ENCODE measurements at regions not wholly inside any gene's neighbourhood (a gene's known extent, or its start where the extent isn't known, plus 50 kb on each side); places are given as distances from the start of the nearest gene placed in this dataset.

- no peak overlapping the region for H3K4me2 ChIP-seq (ENCODE audit: low read length)
- no peaks in the 10 kb centered on the region for H3K36me3 ChIP-seq (ENCODE audit: control insufficient read depth, insufficient read depth, low read length)
- no peak overlapping the region for H2AFZ ChIP-seq
Measured at GRCh38 chr3:118629821-118630220, 404.8 kb downstream of the IGSF11 start.

GRCh38 chr3:118635711-118636110 lies 398.9 kb downstream of the IGSF11 start:
- H3K27ac ChIP-seq = no peak overlapping the region
- H3K9ac ChIP-seq = no peak overlapping the region
- no peak overlapping the region for H2AFZ ChIP-seq
- H3K27me3 ChIP-seq (ENCODE audit: control insufficient read depth, insufficient read depth, low read length) = no peaks in the 10 kb centered on the region
- H3K4me3 ChIP-seq (ENCODE audit: low read depth, low read length) = no peak overlapping the region
- no peaks in the 10 kb centered on the region for H3K79me2 ChIP-seq
- no peaks in the 10 kb centered on the region for H3K36me3 ChIP-seq (ENCODE audit: control insufficient read depth, insufficient read depth, low read length)
- no peaks in the 10 kb centered on the region for H3K9me3 ChIP-seq (ENCODE audit: control insufficient read depth, low read length)
- TF ChIP-seq CTCF (IDR thresholded peaks at IDR 0.05) = no peak
- H3K4me1 ChIP-seq = no peaks in the 10 kb centered on the region
- no peak overlapping the region for H3K4me2 ChIP-seq (ENCODE audit: low read length)

More at GRCh38 chr3:118629821-118630220, 404.8 kb downstream of the IGSF11 start:
- H3K27me3 ChIP-seq (ENCODE audit: control insufficient read depth, insufficient read depth, low read length) = no peaks in the 10 kb centered on the region
- no peaks in the 10 kb centered on the region for H3K79me2 ChIP-seq
- no peak overlapping the region for H3K4me3 ChIP-seq (ENCODE audit: low read depth, low read length)
- TF ChIP-seq CTCF (IDR thresholded peaks at IDR 0.05) = no peak
- H3K27ac ChIP-seq = no peak overlapping the region
- no peak overlapping the region for H3K9ac ChIP-seq
- H3K9me3 ChIP-seq (ENCODE audit: control insufficient read depth, low read length) = no peaks in the 10 kb centered on the region
- H3K4me1 ChIP-seq = no peaks in the 10 kb centered on the region

GRCh38 chr3:118636841-118637240 lies 397.8 kb downstream of the IGSF11 start:
- Histone ChIP-seq H3K9me3 (ENCODE audit: control insufficient read depth, low read length) (no peaks in the 10 kb centered on the region), H3K79me2 (no peaks in the 10 kb centered on the region), H3K27ac (no peak overlapping the region), H3K4me2 (ENCODE audit: low read length) (no peak overlapping the region), H3K4me3 (ENCODE audit: low read depth, low read length) (no peak overlapping the region), H3K36me3 (ENCODE audit: control insufficient read depth, insufficient read depth, low read length) (no peaks in the 10 kb centered on the region), H3K27me3 (ENCODE audit: control insufficient read depth, insufficient read depth, low read length) (no peaks in the 10 kb centered on the region), H3K9ac (no peak overlapping the region), H3K4me1 (no peaks in the 10 kb centered on the region), H2AFZ (no peak overlapping the region)
- no peak for TF ChIP-seq CTCF (IDR thresholded peaks at IDR 0.05)

- TF ChIP-seq CTCF (IDR thresholded peaks at IDR 0.05) = no peak
- no peaks in the 10 kb centered on the region for H3K4me1 ChIP-seq
- H3K79me2 ChIP-seq = no peaks in the 10 kb centered on the region
- H3K4me3 ChIP-seq (ENCODE audit: low read depth, low read length) = no peak overlapping the region
- H3K9ac ChIP-seq = no peak overlapping the region
- no peak overlapping the region for H3K27ac ChIP-seq
- no peaks in the 10 kb centered on the region for H3K9me3 ChIP-seq (ENCODE audit: control insufficient read depth, low read length)
- no peaks in the 10 kb centered on the region for H3K36me3 ChIP-seq (ENCODE audit: control insufficient read depth, insufficient read depth, low read length)
- H2AFZ ChIP-seq = no peak overlapping the region
- H3K4me2 ChIP-seq (ENCODE audit: low read length) = no peak overlapping the region
- H3K27me3 ChIP-seq (ENCODE audit: control insufficient read depth, insufficient read depth, low read length) = no peaks in the 10 kb centered on the region
Measured at GRCh38 chr3:118637846-118638245, 396.8 kb downstream of the IGSF11 start.

- no peak overlapping the region for H3K9ac ChIP-seq
- no peak for TF ChIP-seq CTCF (IDR thresholded peaks at IDR 0.05)
- no peaks in the 10 kb centered on the region for H3K79me2 ChIP-seq
- no peaks in the 10 kb centered on the region for H3K4me1 ChIP-seq
- no peak overlapping the region for H3K4me2 ChIP-seq (ENCODE audit: low read length)
- no peak overlapping the region for H3K27ac ChIP-seq
- no peaks in the 10 kb centered on the region for H3K27me3 ChIP-seq (ENCODE audit: control insufficient read depth, insufficient read depth, low read length)
- H2AFZ ChIP-seq = no peak overlapping the region
- H3K9me3 ChIP-seq (ENCODE audit: control insufficient read depth, low read length) = no peaks in the 10 kb centered on the region
- no peak overlapping the region for H3K4me3 ChIP-seq (ENCODE audit: low read depth, low read length)
- peaks cover 2% of the 10 kb centered on the region for H3K36me3 ChIP-seq (ENCODE audit: control insufficient read depth, insufficient read depth, low read length)
Measured at GRCh38 chr3:118641608-118642007, 393.0 kb downstream of the IGSF11 start.

All from parathyroid adenoma (tissue), 2 donors.